T-helper 2 cell treated with Interferon-gamma antibody and Interleukin-4, amounts not matched to agents 5 μg/mL and 100 μg/mL, for 36 hours (primary cell): ENCODE measurements at regions not wholly inside any gene's neighbourhood (a gene's known extent, or its start where the extent isn't known, plus 50 kb on each side); places are given as distances from the start of the nearest gene placed in this dataset.

Experiments used
- DNase-seq: peaks from one replicate; pipeline ENCODE4 v3.0.0; 2021; ENCODE audit warnings: low spot score
- H3K27ac Mint-ChIP-seq: one replicate; pipeline ENCODE4 v1.8.0; 2021; ENCODE audit warnings: mild to moderate bottlenecking, mixed read lengths
- H3K27me3 Mint-ChIP-seq: one replicate; pipeline ENCODE4 v1.8.0; 2021; ENCODE audit warnings: low read depth, mixed read lengths
- H3K36me3 Mint-ChIP-seq: one replicate; pipeline ENCODE4 v1.8.0; 2021; ENCODE audit warnings: low read depth, mixed read lengths
- H3K4me1 Mint-ChIP-seq: one replicate; pipeline ENCODE4 v1.8.0; 2021; ENCODE audit warnings: low read depth, mixed read lengths
- H3K4me3 Mint-ChIP-seq: one replicate; pipeline ENCODE4 v1.8.0; 2022; ENCODE audit warnings: mild to moderate bottlenecking, moderate library complexity, mixed read lengths
- H3K9me3 Mint-ChIP-seq: one replicate; pipeline ENCODE4 v1.8.0; 2021; ENCODE audit warnings: mixed read lengths

DNA sequence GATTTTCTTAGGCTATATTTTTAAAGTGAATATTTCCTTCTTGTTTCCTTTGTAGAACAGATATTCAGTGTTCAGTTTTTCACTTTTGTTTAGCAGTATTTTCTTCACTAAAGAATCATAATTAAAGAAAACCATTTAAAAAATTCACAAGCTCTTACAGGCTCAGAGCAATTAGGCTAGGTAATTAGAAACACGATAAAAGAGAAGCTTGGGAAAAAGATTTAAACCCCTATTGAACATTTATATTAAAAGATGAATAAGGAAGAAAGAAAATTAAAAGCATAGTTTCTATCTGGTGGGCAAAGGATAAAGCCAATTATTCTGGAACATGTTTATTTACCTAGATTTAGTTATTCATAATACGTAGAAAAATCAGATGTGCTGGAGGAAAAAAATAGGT is 942.6 kb downstream of the PLA2G4A start:
- no peak overlapping the region for H3K4me3 Mint-ChIP-seq
- peaks cover 10% of the 10 kb centered on the region for H3K9me3 Mint-ChIP-seq
- no peak overlapping the region for H3K27ac Mint-ChIP-seq
- no peak for DNase-seq
- no peaks in the 10 kb centered on the region for H3K4me1 Mint-ChIP-seq
- no peaks in the 10 kb centered on the region for H3K36me3 Mint-ChIP-seq
- no peaks in the 10 kb centered on the region for H3K27me3 Mint-ChIP-seq

DNA sequence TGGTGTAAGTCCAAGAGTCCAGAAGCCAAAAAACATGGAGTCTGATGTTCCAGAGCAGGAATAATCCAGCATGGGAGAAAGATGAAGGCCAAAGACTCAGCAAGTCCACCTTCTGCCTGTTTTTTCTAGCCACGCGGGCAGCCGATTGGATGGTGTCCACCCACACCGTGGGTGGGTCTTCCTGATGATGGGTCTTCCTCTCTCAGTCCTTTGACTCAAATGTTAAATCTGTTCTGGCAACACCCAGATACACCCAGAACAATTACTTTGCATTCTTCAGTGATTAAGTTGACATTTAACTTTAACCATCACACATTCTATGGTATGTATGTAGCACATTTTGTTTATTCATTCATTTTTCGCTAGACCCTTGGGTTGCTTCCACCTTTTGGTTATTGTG is 944.4 kb downstream of the PLA2G4A start:
- Mint-ChIP-seq H3K4me3 (no peak overlapping the region), H3K27me3 (no peaks in the 10 kb centered on the region), H3K36me3 (no peaks in the 10 kb centered on the region), H3K27ac (no peak overlapping the region), H3K9me3 (peaks cover 6% of the 10 kb centered on the region), H3K4me1 (no peaks in the 10 kb centered on the region)
- DNase-seq = no peak

DNA sequence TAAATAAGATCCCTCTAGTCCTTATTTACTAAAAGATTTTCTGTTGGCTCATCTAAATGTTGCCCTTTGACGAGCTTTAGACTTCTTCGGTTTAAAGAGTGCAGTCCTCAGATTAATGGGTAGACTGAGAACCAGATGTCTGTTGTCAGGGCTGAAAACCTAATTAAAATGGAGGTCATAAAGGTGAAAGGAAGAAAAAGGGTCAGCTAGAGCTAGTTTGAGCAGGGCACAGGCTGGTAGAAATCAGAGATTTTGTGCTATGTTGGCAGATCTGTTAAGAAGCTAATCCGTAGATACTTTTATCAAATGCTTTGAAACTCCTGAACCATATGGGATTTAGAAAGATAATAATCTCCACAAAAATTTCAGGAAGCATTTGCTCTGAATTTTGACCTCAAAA is 959.0 kb downstream of the PLA2G4A start:
- H3K4me1 Mint-ChIP-seq = no peaks in the 10 kb centered on the region
- H3K9me3 Mint-ChIP-seq = no peaks in the 10 kb centered on the region
- no peak overlapping the region for H3K4me3 Mint-ChIP-seq
- H3K27me3 Mint-ChIP-seq = no peaks in the 10 kb centered on the region
- no peak for DNase-seq
- no peak overlapping the region for H3K27ac Mint-ChIP-seq
- H3K36me3 Mint-ChIP-seq = no peaks in the 10 kb centered on the region

DNA sequence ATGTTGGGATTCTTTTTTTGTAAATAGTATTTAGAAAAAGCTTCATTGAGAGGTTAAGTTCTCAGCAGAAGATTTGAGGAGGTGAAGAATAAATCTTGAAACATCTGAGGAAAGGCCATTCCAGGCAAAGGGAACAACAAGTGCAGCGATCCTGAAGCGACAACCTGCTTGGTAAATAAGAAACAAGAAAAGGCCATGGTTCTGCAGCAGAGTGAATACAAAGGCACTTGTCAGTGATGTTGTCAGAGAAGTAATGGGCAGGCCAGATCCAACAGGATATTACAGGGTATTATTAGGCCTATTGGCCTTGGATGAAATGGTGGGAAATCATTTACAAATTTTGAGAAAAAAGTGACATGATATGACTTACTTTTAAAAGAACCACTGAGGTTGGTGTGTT is 960.0 kb downstream of the PLA2G4A start:
- Mint-ChIP-seq H3K36me3 (no peaks in the 10 kb centered on the region), H3K27me3 (no peaks in the 10 kb centered on the region), H3K4me3 (no peak overlapping the region), H3K27ac (no peak overlapping the region), H3K9me3 (no peaks in the 10 kb centered on the region), H3K4me1 (no peaks in the 10 kb centered on the region)
- DNase-seq = no peak

DNA sequence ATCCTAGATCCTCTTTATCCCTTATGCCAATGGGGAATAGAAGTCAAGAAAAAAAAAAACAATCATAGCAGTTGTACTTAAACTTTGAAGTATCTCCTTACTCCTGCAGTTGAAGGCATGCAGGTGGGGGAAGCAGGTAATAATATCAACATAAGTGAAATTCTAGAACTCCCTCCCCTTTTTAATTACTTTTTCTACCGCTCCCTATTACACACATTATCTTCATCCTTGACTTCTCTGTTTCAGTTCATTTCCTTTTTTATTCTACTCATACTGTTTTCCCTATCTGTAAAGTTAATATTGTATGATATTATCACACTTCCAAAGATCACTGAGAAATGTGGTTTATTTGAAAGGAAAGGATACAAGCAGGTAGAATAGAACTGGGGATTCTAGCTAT is 962.0 kb downstream of the PLA2G4A start:
- H3K9me3 Mint-ChIP-seq = no peaks in the 10 kb centered on the region
- no peak overlapping the region for H3K27ac Mint-ChIP-seq
- H3K36me3 Mint-ChIP-seq = no peaks in the 10 kb centered on the region
- no peaks in the 10 kb centered on the region for H3K4me1 Mint-ChIP-seq
- H3K4me3 Mint-ChIP-seq = no peak overlapping the region
- DNase-seq = no peak
- no peaks in the 10 kb centered on the region for H3K27me3 Mint-ChIP-seq

DNA sequence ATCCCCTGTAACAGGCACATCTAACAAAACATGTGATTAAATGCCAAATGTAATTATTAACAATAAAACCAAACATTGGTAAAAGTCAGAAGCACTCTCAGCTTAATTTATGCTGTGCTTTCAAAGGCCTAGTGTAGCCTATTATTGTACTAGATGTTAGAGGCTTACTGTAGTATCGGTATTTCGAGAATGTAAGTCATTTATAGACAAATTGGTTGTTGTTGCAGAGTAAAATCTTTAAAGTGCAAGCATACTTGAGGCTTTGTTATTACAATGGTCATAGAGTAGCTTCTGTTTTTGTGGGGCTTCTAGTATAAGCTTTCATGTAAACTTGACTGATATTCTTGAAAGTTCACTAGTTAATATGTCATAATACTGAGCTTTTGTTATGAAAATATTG is 965.8 kb downstream of the PLA2G4A start:
- no peaks in the 10 kb centered on the region for H3K27me3 Mint-ChIP-seq

DNA sequence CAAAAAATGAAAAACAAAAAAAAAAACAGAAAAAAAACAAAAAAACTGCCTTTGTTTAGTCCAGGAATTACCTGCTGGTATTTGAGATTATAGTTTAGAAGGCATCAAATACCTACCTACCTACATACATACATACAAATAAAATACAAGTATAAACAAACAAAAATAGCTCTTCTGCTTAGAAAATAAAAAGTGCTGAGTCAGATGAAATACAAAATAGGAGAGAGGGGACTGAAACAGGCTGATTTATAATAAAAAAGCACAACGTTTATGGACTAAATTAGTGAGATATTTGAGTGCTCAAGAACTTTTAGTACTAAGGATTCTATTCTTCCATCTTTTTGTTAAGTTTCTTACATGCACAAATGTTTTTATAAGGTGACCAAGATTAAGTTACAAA is 980.8 kb downstream of the PLA2G4A start:
- DNase-seq = no peak
- H3K9me3 Mint-ChIP-seq = peaks cover 3% of the 10 kb centered on the region
- H3K4me1 Mint-ChIP-seq = no peaks in the 10 kb centered on the region
- H3K4me3 Mint-ChIP-seq = no peak overlapping the region
- H3K36me3 Mint-ChIP-seq = no peaks in the 10 kb centered on the region
- H3K27me3 Mint-ChIP-seq = no peaks in the 10 kb centered on the region
- H3K27ac Mint-ChIP-seq = no peak overlapping the region

More for the DNA sequence above, 965.8 kb downstream of the PLA2G4A start:
- H3K4me3 Mint-ChIP-seq = no peak overlapping the region
- H3K4me1 Mint-ChIP-seq = no peaks in the 10 kb centered on the region
- H3K36me3 Mint-ChIP-seq = no peaks in the 10 kb centered on the region
- DNase-seq = no peak
- H3K9me3 Mint-ChIP-seq = peaks cover 5% of the 10 kb centered on the region
- no peak overlapping the region for H3K27ac Mint-ChIP-seq

DNA sequence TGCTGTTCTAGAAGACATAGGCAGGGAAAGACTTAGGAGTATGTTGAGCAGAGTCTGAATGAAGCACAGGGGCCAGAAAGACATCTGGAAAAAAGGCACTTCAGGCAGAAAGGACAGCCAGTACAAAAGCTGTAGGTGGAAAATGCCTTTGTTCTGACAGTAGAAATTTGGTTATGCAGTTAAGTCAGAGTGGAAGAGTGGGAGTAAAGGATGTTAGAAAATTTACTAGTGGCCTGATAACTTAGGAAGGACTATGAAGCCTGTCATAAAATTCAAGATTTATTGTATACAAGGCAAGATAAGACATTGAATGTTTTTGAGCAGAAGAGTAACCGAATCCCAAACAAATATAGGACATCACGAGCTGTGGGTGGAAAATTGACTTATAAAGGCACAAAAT is 987.9 kb downstream of the PLA2G4A start:
- DNase-seq = no peak
- no peaks in the 10 kb centered on the region for H3K27me3 Mint-ChIP-seq
- no peaks in the 10 kb centered on the region for H3K4me1 Mint-ChIP-seq
- no peaks in the 10 kb centered on the region for H3K36me3 Mint-ChIP-seq
- H3K27ac Mint-ChIP-seq = no peak overlapping the region
- H3K9me3 Mint-ChIP-seq = peaks cover 7% of the 10 kb centered on the region
- no peak overlapping the region for H3K4me3 Mint-ChIP-seq

DNA sequence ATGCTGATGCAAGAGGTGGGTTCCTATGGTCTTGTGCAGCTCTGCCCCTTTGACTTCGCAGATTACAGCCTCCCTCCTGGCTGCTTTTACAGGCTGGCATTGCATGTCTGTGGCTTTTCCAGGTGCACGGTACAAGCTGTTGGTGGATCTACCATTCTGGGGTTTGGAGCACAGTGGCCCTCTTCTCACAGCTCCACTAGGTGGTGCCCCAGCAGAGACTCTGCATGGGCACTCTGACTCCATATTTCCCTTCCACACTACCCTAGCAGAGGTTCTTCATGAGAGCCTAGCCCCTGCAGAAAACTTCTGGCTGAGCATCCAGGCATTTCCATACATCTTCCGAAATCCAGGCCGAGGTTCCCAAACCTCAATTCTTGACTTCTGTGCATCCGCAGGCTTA is 989.0 kb downstream of the PLA2G4A start:
- Mint-ChIP-seq H3K4me1 (no peaks in the 10 kb centered on the region), H3K4me3 (no peak overlapping the region), H3K27ac (no peak overlapping the region), H3K36me3 (no peaks in the 10 kb centered on the region), H3K27me3 (no peaks in the 10 kb centered on the region), H3K9me3 (peaks cover 15% of the 10 kb centered on the region)
- DNase-seq = no peak

DNA sequence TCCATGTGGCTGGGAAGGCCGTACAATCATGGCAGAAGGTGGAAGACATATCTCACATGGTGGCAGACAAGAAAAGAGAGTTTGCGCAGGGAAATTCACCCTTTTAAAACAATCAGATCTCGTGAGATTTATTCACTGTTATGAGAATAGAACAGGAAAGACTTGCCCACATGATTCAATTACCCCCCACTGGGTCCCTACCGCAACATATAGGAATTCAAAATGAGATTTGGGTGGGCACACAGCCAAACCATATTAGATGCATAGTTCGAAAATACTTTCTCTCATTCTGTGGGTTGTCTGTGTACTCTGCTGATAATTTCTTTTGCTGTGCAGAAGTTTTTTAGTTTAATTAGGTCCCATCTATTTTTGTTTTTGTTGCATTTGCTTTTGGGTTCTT is 990.3 kb downstream of the PLA2G4A start:
- Mint-ChIP-seq H3K4me1 (no peaks in the 10 kb centered on the region), H3K9me3 (peaks cover 16% of the 10 kb centered on the region), H3K27me3 (no peaks in the 10 kb centered on the region), H3K27ac (no peak overlapping the region), H3K4me3 (no peak overlapping the region), H3K36me3 (no peaks in the 10 kb centered on the region)
- no peak for DNase-seq

DNA sequence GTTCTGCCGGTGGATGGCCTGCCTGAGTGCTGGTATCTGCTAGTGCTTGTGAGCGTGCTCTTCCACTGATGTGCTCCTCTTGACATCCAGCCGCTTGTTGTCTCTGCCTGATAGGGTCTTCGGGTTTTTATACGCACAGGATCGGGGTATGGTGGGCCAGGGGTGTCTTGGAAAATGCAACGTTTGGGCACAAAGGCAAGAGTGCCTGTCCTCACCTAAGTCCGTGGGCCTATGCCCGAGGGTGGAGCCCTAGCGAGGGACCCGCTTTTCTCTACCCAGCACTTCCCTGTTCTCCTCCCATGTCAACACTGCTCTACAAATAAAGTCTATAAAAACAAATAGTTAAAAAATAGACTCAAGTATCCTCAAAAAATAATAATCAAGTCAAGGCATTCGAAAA is 1007.8 kb downstream of the PLA2G4A start:
- Mint-ChIP-seq H3K27ac (no peak overlapping the region), H3K9me3 (no peaks in the 10 kb centered on the region)

DNA sequence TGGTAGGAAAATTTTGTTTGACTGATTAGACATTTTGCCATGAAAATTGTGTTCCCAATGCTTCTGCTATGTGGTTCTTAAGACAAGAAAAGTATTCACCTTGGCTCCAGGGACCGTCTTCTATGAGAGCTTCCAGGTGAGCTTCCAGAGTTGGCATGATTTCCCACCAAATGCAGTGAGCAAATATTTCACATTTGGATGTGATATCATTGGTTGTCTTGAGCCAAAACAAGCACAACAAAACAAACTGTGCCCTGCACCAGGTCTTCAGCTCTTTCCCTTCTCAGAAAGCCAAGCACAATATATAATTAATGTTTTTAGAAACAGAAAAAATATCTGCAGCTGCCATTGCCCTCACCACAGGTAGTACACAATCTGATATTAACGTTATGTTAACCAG is 1009.0 kb downstream of the PLA2G4A start:
- Mint-ChIP-seq H3K27ac (no peak overlapping the region), H3K4me1 (no peaks in the 10 kb centered on the region), H3K27me3 (no peaks in the 10 kb centered on the region), H3K9me3 (no peaks in the 10 kb centered on the region), H3K36me3 (no peaks in the 10 kb centered on the region), H3K4me3 (no peak overlapping the region)
- DNase-seq = no peak

More for the DNA sequence above, 1007.8 kb downstream of the PLA2G4A start:
- no peak for DNase-seq
- Mint-ChIP-seq H3K36me3 (no peaks in the 10 kb centered on the region), H3K27me3 (no peaks in the 10 kb centered on the region), H3K4me1 (no peaks in the 10 kb centered on the region), H3K4me3 (no peak overlapping the region)

DNA sequence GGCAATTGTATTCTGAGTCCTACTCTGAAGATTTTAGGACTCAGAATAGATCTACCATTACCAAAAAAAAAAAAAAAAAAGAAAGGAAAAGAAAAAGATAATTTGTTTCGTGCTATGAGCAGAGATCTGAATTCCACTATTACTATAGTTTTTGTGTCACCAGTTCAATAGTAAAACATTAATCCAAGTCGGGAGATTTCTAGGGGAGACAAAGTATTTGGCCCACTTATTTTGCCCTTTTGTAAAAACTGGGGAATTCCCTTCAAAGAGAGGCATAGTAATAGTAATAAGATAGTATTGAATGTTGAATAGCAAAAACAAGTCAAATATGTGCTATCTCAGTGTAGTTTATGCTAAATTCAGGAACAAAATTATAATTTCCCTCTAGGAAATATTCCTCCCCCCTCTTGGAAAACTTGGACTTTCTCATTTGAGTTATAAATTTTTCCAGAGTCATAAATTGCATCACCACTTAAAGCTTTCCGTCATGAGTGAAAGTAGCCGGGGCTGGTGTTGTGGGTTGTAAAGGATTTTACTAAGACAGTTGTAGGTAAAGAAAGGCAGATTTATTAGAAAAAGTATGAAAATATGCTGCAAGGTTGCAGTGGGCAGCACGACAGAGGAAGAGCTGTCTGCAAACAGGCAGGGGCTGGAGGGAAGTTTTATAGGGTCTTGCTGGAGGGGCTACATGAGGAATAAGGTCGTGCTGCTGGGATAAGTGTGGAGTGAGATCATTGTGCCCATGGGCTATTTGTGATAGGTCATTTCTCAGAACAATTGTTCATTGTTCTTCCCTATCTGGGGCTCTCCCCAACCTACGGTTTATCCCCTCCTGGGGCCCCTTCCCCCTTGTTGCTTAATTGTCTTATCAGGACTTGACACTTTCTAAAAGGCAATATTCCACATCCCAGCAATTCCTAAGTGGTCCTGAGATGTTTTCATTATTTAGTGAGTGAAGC is 1009.9 kb downstream of the PLA2G4A start:
- H3K4me1 Mint-ChIP-seq = no peaks in the 10 kb centered on the region
- H3K9me3 Mint-ChIP-seq = no peaks in the 10 kb centered on the region
- H3K4me3 Mint-ChIP-seq = no peak overlapping the region
- no peaks in the 10 kb centered on the region for H3K27me3 Mint-ChIP-seq
- DNase-seq = no peak
- H3K36me3 Mint-ChIP-seq = no peaks in the 10 kb centered on the region
- H3K27ac Mint-ChIP-seq = no peak overlapping the region

DNA sequence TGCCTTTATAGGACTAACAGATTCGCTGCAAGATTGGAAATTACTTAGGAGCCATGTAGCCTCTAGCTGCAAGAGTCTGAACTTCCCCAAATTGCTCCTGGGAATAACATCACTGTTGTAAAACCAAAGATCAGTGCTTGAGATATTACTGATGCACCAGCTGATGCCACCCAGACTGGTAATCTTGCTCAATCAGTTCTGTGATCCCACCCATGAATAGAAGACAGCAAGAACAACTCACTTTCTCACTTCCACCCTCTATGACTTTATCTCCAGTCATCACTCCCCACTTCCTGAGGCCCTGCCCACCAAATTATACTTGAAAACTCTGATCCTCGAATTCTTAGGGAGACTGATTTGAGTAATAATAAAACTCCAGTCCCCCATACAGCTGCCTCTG is 1011.1 kb downstream of the PLA2G4A start:
- H3K4me3 Mint-ChIP-seq = no peak overlapping the region
- no peaks in the 10 kb centered on the region for H3K4me1 Mint-ChIP-seq
- peaks cover 6% of the 10 kb centered on the region for H3K9me3 Mint-ChIP-seq
- no peak overlapping the region for H3K27ac Mint-ChIP-seq
- H3K27me3 Mint-ChIP-seq = no peaks in the 10 kb centered on the region
- H3K36me3 Mint-ChIP-seq = no peaks in the 10 kb centered on the region
- no peak for DNase-seq

DNA sequence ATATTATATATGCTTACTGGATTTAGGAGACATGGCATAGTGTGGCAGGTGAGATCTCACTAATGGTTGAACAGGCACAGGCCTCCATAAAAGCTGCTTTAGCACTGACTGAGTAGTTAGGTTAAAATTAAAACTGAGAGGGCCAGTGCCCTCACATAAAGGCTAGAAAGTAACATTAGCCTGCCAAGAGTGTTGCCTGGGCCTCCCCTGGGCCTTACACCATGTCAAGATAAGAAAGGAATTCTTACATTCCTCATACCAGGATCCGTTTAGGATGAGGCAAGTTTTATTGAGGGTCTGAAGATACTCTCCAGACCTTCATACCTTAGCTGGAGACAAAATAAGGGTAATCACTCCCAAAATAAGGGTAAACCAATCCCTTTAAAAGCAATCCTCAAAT is 1011.8 kb downstream of the PLA2G4A start:
- Mint-ChIP-seq H3K27ac (no peak overlapping the region), H3K4me1 (no peaks in the 10 kb centered on the region), H3K27me3 (no peaks in the 10 kb centered on the region), H3K9me3 (peaks cover 6% of the 10 kb centered on the region), H3K36me3 (no peaks in the 10 kb centered on the region), H3K4me3 (no peak overlapping the region)
- no peak for DNase-seq
